ENCODE measurements at regions not wholly inside any gene's neighbourhood (a gene's known extent, or its start where the extent isn't known, plus 50 kb on each side); places are given as distances from the start of the nearest gene placed in this dataset.
"Not testable (repeated sequence)": the region's sequence is repeated elsewhere in the genome, so short reads cannot be mapped to it uniquely, and the experiment has no call there.

DNA sequence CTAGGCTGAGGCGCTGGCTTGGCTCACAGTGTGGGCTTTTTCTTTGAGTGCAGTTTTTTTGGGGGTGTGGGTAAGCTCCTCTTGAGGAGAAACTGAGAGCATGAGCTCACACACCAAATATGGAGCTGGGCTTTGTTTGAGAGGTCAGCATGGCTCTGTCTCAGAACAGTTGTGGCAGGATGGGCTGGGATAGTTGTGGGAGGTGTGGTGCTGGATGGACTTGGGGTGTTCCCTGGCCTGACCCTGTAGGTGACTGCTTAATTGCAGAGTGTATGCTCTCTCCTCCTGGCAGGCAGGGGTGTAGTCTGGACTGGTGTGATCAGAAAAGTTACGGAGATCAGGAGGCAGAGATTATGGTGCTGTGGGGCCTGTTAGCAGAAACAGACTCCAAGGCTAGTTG, 64.3 kb upstream of the PGBD5 start:
- TF ChIP-seq JUND (IDR thresholded peaks at IDR 0.05; ENCODE audit: low read depth) = no peak
- no peak for DNase-seq (ENCODE audit: low read depth in 1 of 2, low spot score in 1 of 2)
- in situ Hi-C loops (cut with HindIII; ENCODE audit: low pct_unique_long_range_greater_than_20kb, low sequenced_read_pairs) = no loop called here

DNA sequence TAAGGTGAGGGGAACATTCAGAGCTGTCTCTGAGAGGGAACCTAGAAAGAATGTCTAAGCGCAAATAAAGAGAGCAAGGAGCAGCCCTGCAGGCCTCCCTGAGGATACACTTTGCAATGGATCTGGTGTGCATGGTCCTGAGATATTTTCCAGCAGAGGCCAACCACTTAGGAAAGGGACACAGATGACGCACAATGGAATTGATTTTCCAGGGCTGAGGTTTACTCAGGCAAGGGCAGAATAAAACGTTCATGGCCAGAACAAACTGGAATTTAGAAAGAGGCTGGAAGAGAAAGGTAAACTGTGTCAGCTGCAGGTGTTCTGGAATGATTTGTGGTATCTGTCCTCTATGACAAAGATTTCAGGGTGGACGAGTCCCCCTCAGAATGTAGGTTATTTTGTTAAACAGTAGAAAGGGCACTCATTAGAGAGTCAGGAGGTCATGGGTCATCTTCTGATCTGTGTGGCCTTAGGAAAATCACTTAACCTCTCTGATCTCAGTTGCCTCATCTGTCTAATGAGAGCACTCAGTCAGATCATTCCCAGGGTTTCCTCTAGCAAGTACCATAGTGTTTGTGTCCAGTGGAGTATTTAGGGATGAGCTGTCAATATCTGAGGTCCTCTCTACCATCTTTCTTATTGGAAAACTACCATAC, 61.8 kb upstream of the PGBD5 start:
- no peak for DNase-seq (ENCODE audit: low read depth in 1 of 2, low spot score in 1 of 2)
- in situ Hi-C loops (cut with HindIII; ENCODE audit: low pct_unique_long_range_greater_than_20kb, low sequenced_read_pairs) = no loop called here
- TF ChIP-seq JUND (IDR thresholded peaks at IDR 0.05; ENCODE audit: low read depth) = no peak

DNA sequence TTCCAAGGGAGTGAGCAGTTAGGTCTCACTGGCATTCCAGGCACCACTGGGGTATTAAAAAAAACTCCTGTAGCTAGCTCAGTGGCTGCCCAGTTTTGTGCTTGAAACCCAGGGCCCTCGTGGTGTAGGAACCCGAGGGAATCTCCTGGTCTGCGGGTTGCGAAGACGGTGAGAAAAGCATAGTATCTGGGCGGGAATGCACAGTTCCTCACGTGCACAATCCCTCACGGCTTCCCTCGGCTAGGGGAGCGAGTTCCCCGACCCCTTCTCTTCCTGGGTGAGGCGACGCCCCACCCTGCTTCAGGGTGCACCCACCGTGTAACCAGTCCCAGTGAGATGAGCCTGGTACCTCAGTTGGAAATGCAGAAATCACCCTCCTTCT, 50.5 kb upstream of the PGBD5 start:
- no peak for TF ChIP-seq JUND (IDR thresholded peaks at IDR 0.05; ENCODE audit: low read depth)
- DNase-seq (ENCODE audit: low read depth in 1 of 2, low spot score in 1 of 2) = no peak

DNA sequence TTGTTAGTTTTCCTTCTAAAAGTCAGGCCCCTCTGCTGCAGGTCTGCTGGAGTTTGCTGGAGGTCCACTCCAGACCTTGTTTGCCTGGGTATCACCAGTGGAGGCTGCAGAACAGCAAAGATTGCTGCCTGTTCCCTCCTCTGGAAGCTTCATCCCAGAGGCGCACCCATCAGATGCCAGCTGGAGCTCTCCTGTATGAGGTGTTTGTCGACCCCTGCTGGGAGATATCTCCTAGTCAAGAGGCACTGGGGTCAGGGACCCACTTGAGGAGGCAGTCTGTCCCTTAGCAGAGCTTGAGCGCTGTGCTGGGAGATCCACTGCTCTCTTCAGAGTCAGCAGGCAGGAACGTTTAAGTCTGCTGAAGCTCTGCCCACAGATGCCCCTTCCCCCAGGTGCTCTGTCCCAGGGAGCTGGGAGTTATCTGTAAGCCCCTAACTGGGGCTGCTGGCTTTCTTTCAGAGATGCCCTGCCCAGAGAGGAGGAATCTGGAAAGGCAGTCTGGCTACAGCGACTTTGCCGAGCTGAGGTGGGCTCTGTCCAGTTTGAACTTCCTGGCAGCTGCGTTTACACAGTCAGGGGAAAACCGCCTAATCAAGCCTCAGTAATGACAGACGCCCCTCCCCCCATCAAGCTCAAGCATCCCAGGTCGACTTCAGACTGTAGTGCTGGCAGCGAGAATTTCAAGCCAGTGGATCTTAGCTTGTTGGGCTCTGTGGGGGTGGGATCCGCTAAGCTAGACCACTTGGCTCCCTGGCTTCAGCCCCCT, 49.9 kb upstream of the PGBD5 start:
- in situ Hi-C loops (cut with HindIII; ENCODE audit: low pct_unique_long_range_greater_than_20kb, low sequenced_read_pairs); DNase-seq (ENCODE audit: low read depth in 1 of 2, low spot score in 1 of 2): not testable (repeated sequence)

More for the DNA sequence above, 50.5 kb upstream of the PGBD5 start:
- in situ Hi-C loops (cut with HindIII; ENCODE audit: low pct_unique_long_range_greater_than_20kb, low sequenced_read_pairs) = no loop called here

Data from T47D (cell line).